ENCODE measurements at regions not wholly inside any gene's neighbourhood (a gene's known extent, or its start where the extent isn't known, plus 50 kb on each side); places are given as distances from the start of the nearest gene placed in this dataset.

GRCh38 chr21:22231013-22231412 lies 1232.8 kb downstream of the NCAM2 start:
- TF ChIP-seq REST (IDR thresholded peaks at IDR 0.05; ENCODE audit: low read depth, low read length) (no peak), CTCF (IDR thresholded peaks at IDR 0.05) (no peak), TCF12 (IDR thresholded peaks at IDR 0.05) (no peak), POLR2AphosphoS5 (IDR thresholded peaks at IDR 0.05; ENCODE audit: low read depth, low read length) (no peak), RXRA (IDR thresholded peaks at IDR 0.05; ENCODE audit: borderline replicate concordance, low read depth) (no peak), TEAD4 (IDR thresholded peaks at IDR 0.05; ENCODE audit: borderline replicate concordance, insufficient read depth) (no peak)

Measured in SK-N-SH (cell line).